PC-3 (cell line): ENCODE measurements at regions not wholly inside any gene's neighbourhood (a gene's known extent, or its start where the extent isn't known, plus 50 kb on each side); places are given as distances from the start of the nearest gene placed in this dataset.

Experiments
- EZH2 ChIP-seq: fragments of 300-600 bp; sonication (generic); IDR thresholded peaks from one replicate; pipeline ENCODE4 v1.6.1; 2017; ENCODE audit warnings: antibody characterized with exemption, mild to moderate bottlenecking, low read length; ENCODE audit not compliant: unreplicated experiment
- EZH2phosphoT487 ChIP-seq: fragments of 300-600 bp; sonication (generic); IDR thresholded peaks from 2 replicates; pipeline ENCODE4 v1.6.1; 2018; ENCODE audit warnings: mild to moderate bottlenecking, antibody characterized with exemption, low read length, borderline replicate concordance
- TF ChIP-seq, protein P1 (sequence below): fragments of 300-600 bp; sonication (generic); conservative IDR thresholded peaks from 2 replicates; pipeline ENCODE4 v1.5.1; 2017; ENCODE audit warnings: antibody characterized with exemption, low read depth, mild to moderate bottlenecking, low read length

DNA sequence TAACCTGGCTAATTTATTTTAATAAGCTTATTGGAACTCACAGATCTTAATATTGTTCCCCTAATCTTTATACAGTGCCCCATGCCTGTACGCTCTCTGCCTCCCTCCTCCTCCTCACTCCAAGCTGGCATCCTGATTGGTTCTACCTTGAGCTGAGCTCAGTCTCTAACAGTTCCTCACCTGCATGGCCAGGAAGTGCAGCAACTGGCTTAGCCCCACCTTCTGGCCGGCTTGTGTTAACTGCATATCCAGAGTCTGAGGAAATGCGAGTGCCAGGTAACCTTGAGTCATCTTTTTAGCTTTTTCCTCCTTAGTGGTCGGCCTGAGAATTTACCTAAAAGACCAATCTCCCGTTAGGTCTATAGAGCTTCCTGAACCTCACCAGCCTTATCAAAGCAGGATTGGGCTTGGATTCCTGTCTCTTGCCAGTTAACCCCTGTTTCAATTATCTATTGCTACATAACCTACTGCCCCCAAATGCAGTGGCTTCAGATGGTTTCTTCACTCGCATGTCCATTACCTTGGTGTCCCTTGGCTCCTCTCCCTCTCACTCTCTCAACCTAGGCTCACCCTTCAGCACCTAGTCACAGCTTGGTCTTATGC lies 89.5 kb upstream of the STK39 start:
- TF ChIP-seq, protein P1, sequence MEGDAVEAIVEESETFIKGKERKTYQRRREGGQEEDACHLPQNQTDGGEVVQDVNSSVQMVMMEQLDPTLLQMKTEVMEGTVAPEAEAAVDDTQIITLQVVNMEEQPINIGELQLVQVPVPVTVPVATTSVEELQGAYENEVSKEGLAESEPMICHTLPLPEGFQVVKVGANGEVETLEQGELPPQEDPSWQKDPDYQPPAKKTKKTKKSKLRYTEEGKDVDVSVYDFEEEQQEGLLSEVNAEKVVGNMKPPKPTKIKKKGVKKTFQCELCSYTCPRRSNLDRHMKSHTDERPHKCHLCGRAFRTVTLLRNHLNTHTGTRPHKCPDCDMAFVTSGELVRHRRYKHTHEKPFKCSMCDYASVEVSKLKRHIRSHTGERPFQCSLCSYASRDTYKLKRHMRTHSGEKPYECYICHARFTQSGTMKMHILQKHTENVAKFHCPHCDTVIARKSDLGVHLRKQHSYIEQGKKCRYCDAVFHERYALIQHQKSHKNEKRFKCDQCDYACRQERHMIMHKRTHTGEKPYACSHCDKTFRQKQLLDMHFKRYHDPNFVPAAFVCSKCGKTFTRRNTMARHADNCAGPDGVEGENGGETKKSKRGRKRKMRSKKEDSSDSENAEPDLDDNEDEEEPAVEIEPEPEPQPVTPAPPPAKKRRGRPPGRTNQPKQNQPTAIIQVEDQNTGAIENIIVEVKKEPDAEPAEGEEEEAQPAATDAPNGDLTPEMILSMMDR, result peak; percentile 89
- TF ChIP-seq EZH2 (no peak), EZH2phosphoT487 (no peak)
